PC-9 (cell line): ENCODE measurements at regions not wholly inside any gene's neighbourhood (a gene's known extent, or its start where the extent isn't known, plus 50 kb on each side); places are given as distances from the start of the nearest gene placed in this dataset.

Experiments
- BruUV-seq: library from RNA; stranded (reverse); fragments of 400-500 nt; replicated peaks from 2 replicates; lab custom pipeline; 2021; lab: Mats Ljungman, UMichigan
- CTCF ChIA-PET: fragments of 300-600 bp; sonication (Branson Sonifier 250); formaldehyde crosslinking; loops from one replicate; lab custom pipeline; 2022; ENCODE audit warnings: antibody characterized with exemption; lab: Charles Lee
- POLR2A ChIA-PET: fragments of 300-600 bp; sonication (Branson Sonifier 250); formaldehyde crosslinking; loops from one replicate; lab custom pipeline; 2022; ENCODE audit warnings: antibody characterized with exemption; ENCODE audit not compliant: unreplicated experiment; lab: Charles Lee
- DNase-seq, 2 experiments: peaks; one replicate each; pipeline versions ENCODE4 v3.0.0 to v3.0.0-alpha.2; 2015 to 2022; ENCODE audit warnings: mixed read lengths in 1 of 2
- H2AFZ ChIP-seq: fragments of 200-600 bp; sonication (generic); 2 replicates; pipeline ENCODE4 v1.8.1; 2017; ENCODE audit warnings: antibody characterized with exemption
- H3F3A ChIP-seq: fragments of 200-600 bp; sonication (generic); 2 replicates; pipeline ENCODE4 v1.8.1; 2017; ENCODE audit warnings: antibody characterized with exemption, mild to moderate bottlenecking, low read depth; ENCODE audit not compliant: insufficient read depth
- H3K27ac ChIP-seq: fragments of 200-600 bp; sonication (generic); 2 replicates; pipeline ENCODE4 v1.6.1; 2016; ENCODE audit warnings: mixed run types
- H3K27me3 ChIP-seq: fragments of 200-600 bp; sonication (generic); 2 replicates; pipeline ENCODE4 v1.6.1; 2016; ENCODE audit warnings: low read depth, mixed run types; ENCODE audit not compliant: insufficient read depth
- H3K36me3 ChIP-seq: fragments of 200-600 bp; sonication (generic); 2 replicates; pipeline ENCODE4 v1.6.1; 2016; ENCODE audit warnings: low read depth, mixed run types
- H3K4me1 ChIP-seq: fragments of 200-600 bp; sonication (generic); replicated peaks from 2 replicates; pipeline ENCODE4 v1.6.1; 2016; ENCODE audit warnings: mixed run types; ENCODE audit not compliant: insufficient read depth
- H3K4me2 ChIP-seq: fragments of 200-600 bp; sonication (generic); 2 replicates; pipeline ENCODE4 v1.6.1; 2017; ENCODE audit warnings: mixed run types
- H3K4me3 ChIP-seq: fragments of 200-600 bp; sonication (generic); 2 replicates; pipeline ENCODE4 v1.6.1; 2016; ENCODE audit warnings: mixed run types
- H3K79me2 ChIP-seq: fragments of 200-600 bp; sonication (generic); 2 replicates; pipeline ENCODE4 v1.6.1; 2017; ENCODE audit warnings: low read depth, mixed run types
- H3K9me2 ChIP-seq: fragments of 200-600 bp; sonication (generic); 2 replicates; pipeline ENCODE4 v1.8.1; 2017; ENCODE audit warnings: mild to moderate bottlenecking; ENCODE audit not compliant: insufficient read depth
- H3K9me3 ChIP-seq: fragments of 200-600 bp; sonication (generic); 2 replicates; pipeline ENCODE4 v1.8.1; 2016; ENCODE audit warnings: low read depth; ENCODE audit not compliant: insufficient read depth
- H4K20me1 ChIP-seq: fragments of 200-600 bp; sonication (generic); 2 replicates; pipeline ENCODE4 v1.8.1; 2017; ENCODE audit not compliant: insufficient read depth
- CTCF ChIP-seq: fragments of 200-600 bp; sonication (generic); conservative IDR thresholded peaks from 2 replicates; pipeline ENCODE4 v1.6.1; 2017; ENCODE audit warnings: mixed run types, antibody characterized with exemption, mild to moderate bottlenecking, moderate library complexity
- EZH2 ChIP-seq: fragments of 200-600 bp; sonication (generic); IDR thresholded peaks from 2 replicates; pipeline ENCODE4 v1.8.0; 2017; ENCODE audit warnings: antibody characterized with exemption, low read depth
- intact Hi-C: fragments of 100-400 bp; cut with micrococcal nuclease; formaldehyde crosslinking; loops from one replicate; pipeline ENCODE4 v1.10.0; 2022; ENCODE audit not compliant: unreplicated experiment

DNA sequence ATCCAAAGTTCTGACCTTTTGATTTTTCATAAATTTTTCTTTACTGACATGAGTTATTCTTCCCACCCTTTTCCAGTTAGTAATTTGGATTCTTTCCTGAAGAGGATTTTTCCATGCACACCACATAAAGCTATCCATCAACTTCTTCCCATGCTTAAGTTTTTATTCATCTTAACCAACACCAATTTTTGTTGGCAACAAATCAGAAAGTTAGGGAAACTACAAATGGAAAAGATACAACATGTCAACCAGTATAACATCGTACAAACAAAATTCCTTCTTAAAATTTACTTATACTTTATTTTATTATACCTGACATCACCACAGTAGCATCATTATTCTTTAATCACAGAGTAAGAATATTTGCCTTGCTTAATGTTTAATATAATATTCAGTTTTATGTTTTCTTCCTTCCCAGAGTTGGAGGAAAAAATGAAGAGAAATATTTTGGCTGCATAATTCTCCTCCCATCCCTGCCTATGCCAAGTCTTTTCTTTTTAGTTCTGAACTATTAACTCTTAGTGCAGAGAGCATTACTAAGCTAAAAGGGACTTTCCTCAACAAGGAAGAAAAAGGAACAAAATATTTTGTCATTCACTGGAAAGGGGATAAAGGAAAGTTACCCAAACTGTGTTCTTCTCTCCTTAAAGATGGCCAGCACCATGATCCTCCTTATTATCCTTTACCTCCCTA is 67.5 kb upstream of the MEOX2 start:
- no peaks in the 10 kb centered on the region for H3K27me3 ChIP-seq
- no peaks in the 10 kb centered on the region for H3K79me2 ChIP-seq
- CTCF ChIA-PET: no interaction called here
- no peak for TF ChIP-seq CTCF
- no peak for TF ChIP-seq EZH2
- no peak overlapping the region for H3K4me2 ChIP-seq
- H3K9me3 ChIP-seq: no peaks in the 10 kb centered on the region
- intact Hi-C loops: no loop called here
- H3K27ac ChIP-seq: no peak overlapping the region
- H3F3A ChIP-seq: no peaks in the 10 kb centered on the region
- H3K4me3 ChIP-seq: no peak overlapping the region
- DNase-seq: no peak
- BruUV-seq: no TSS peak
- H3K36me3 ChIP-seq: no peaks in the 10 kb centered on the region
- H2AFZ ChIP-seq: no peak overlapping the region
- H4K20me1 ChIP-seq: no peaks in the 10 kb centered on the region
- H3K9me2 ChIP-seq: no peaks in the 10 kb centered on the region
- POLR2A ChIA-PET: interaction anchor here (0.8 kb wide), 1 partner anchor 19 kb away, joined by 3 read pairs; no protein-coding TSS in a partner anchor
- H3K4me1 ChIP-seq: no peaks in the 10 kb centered on the region

- Histone ChIP-seq H3K27me3 (no peaks in the 10 kb centered on the region), H3K27ac (no peak overlapping the region), H3K9me3 (no peaks in the 10 kb centered on the region), H3K9me2 (no peaks in the 10 kb centered on the region), H3K36me3 (no peaks in the 10 kb centered on the region), H3K4me2 (no peak overlapping the region), H4K20me1 (no peaks in the 10 kb centered on the region), H3K79me2 (no peaks in the 10 kb centered on the region), H3K4me1 (no peaks in the 10 kb centered on the region), H3F3A (no peaks in the 10 kb centered on the region), H2AFZ (no peak overlapping the region), H3K4me3 (no peak overlapping the region)
- POLR2A ChIA-PET: no interaction called here
- no TSS peak for BruUV-seq
- intact Hi-C loops: no loop called here
- DNase-seq: no peak
- CTCF ChIA-PET: no interaction called here
- TF ChIP-seq EZH2 (no peak), CTCF (no peak)
These were observed 65.9 kb upstream of the MEOX2 start for GRCh38 chr7:15752377-15752776.

DNA sequence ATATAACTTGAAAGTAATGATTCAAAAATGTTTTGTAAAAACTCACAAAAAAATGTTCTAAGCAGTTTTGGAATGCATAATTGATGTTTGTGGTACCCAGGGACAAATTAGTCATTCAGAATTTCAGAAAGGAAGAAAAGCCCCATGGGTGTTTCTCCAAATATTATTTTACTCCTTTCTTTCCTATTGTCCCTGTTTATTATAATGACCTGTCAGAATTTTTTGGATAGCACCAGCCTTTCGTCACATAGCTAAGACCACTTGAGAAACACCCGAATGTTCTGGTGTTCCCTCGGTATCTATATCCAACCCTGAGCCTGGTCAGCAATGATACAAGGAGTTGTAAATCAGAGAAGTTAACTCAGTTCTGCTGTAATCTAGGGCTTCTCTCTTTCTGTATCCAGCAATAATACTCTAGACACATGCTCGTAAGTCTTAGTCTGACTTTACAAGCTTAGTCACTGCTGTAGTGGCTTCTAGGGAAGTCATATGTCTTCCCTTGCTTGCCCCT is 64.8 kb upstream of the MEOX2 start:
- no peaks in the 10 kb centered on the region for H4K20me1 ChIP-seq
- H3K27ac ChIP-seq: no peak overlapping the region
- intact Hi-C loops: no loop called here
- TF ChIP-seq CTCF (no peak), EZH2 (no peak)
- no peaks in the 10 kb centered on the region for H3K4me1 ChIP-seq
- ChIA-PET POLR2A (no interaction called here), CTCF (no interaction called here)
- no peak overlapping the region for H3K4me3 ChIP-seq
- H3K4me2 ChIP-seq: no peak overlapping the region
- H3K79me2 ChIP-seq: no peaks in the 10 kb centered on the region
- no TSS peak for BruUV-seq
- no peaks in the 10 kb centered on the region for H3K36me3 ChIP-seq
- H3K9me2 ChIP-seq: no peaks in the 10 kb centered on the region
- H3K27me3 ChIP-seq: no peaks in the 10 kb centered on the region
- no peaks in the 10 kb centered on the region for H3F3A ChIP-seq
- H2AFZ ChIP-seq: no peak overlapping the region
- H3K9me3 ChIP-seq: no peaks in the 10 kb centered on the region
- no peak for DNase-seq
